ENCODE measurements at regions not wholly inside any gene's neighbourhood (a gene's known extent, or its start where the extent isn't known, plus 50 kb on each side); places are given as distances from the start of the nearest gene placed in this dataset.
"Not testable (repeated sequence)": the region's sequence is repeated elsewhere in the genome, so short reads cannot be mapped to it uniquely, and the experiment has no call there.

DNA sequence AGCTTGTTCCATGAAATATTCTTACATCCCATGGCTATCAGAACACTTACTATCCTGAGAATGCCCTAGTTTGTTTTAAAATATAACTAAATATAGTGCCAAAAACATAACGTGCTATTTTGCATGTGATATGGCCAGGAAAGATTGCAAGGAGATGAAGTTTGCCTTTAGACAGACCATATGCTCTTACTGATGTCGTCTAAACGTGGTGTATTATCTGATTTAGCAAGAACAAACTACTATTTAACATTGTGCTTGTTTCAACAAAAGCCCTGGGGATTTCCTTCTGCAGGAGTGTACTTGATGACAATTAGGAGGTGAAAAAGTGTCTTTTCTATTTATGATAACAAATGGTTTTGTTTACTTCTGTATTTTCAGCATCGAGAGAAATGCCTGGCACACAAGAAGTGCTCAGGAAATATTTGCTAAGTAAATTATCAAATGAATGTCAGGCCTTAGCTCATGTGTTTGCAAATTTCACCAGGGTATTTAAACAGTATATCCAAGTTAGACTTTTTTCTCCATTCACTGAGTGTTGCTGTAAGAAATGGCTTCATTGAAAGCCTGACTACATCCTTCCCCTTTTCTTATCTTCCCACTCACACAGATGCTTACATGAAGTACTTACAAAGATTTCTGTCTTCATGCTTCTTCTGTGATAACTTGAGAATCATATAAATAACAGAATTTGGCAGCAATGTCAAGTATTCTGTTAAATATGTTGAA, 1033.6 kb downstream of the CDH8 start:
- DNase-seq (ENCODE audit: low read depth in 2 of 2), result no peak

DNA sequence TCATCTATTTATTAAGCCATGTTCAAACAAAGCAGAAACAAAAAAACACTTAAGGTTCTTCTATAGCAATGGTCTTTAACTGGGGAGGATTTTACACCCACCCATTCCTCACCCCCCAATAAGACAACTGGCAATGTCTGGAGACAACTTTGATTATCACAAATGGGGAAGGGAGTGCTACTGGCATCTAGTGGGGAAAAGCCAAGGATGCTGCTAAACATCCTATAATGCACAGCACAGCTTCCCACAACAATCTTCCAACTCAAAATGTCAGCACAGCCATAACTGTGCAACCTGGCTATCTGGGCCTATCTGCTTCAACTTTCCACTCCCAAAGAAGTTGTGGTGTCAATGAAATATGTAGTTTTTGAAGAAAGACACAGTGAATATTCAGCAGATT, 1044.4 kb downstream of the CDH8 start:
- DNase-seq (ENCODE audit: low read depth in 2 of 2), result no peak

DNA sequence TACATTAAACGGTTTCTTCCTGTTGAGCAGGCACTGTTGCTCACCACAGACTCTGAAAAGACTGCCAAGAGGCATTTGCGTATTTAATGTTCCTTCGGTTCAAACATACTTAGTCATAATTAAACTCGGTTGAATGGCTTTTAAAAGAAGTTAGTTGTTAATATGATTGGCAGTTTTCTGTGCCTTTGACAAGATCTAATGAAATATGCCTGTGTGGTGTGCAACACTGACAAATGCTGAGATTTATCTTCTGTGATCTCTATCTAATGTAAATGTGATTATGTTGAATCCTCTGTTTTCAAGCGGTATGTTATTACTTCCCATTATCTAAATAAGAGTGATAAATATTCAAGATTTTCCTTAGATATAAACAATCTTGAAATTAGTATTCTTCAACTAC, 1046.6 kb downstream of the CDH8 start:
- DNase-seq (ENCODE audit: low read depth in 2 of 2), result no peak

DNA sequence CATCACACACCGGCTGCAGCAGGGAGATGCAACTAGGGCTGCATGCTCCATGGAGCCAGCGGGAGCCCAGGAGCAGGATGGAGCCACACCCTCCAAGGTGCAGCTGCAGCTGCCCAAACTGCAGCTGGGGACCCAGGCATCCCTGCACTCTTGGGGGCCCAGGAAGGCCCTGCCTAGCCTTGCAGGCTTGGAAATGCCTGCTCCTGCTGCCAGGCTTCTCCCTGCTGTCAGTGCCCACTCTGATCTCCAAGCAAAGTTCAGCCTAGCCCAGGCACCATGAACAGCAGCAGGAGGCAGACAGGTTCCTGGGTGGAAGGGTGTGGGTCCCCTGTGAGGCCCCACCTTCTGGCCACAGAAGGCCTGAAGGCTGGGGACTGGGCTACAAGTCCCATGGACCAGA, 1057.1 kb downstream of the CDH8 start:
- DNase-seq (ENCODE audit: low read depth in 2 of 2), result no peak

DNA sequence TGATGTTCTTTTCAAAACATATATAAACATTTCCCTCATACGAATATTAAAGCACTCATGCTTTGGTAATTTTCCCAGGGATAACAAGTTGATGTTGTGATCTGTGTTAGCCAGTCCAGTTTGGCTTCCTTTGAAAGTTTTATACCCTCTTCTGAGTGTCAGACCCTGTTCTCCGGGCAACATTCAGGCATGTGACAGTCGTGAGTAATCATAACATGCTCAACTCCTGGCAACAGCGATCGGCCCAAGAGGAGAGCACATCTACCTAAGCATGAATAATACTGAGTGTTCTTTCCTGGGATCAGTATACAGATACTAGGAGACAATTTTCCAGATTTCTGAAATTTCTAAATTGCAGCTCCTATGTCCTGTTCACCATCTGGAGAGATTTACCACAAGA, 1086.4 kb downstream of the CDH8 start:
- DNase-seq (ENCODE audit: low read depth in 2 of 2), result no peak

DNA sequence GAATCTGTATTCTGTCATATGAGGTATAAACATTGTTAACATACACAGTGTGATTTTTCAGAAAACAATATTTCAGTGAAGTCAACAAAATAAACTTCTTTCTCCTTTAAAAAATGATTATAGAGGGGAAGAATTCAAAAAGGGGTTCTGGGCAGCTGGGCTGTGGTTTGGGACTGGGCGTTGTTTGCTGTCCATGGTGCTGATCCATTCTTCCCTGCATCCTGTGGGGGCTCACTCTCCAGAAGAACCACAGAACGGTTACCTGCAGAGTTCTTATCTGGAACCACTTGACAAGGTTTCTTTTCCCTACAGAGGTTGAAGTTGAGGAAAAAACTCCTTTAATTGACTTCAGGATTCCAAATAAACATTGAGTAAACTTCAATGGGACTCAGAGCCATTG, 1091.0 kb downstream of the CDH8 start:
- DNase-seq (ENCODE audit: low read depth in 2 of 2), result no peak

DNA sequence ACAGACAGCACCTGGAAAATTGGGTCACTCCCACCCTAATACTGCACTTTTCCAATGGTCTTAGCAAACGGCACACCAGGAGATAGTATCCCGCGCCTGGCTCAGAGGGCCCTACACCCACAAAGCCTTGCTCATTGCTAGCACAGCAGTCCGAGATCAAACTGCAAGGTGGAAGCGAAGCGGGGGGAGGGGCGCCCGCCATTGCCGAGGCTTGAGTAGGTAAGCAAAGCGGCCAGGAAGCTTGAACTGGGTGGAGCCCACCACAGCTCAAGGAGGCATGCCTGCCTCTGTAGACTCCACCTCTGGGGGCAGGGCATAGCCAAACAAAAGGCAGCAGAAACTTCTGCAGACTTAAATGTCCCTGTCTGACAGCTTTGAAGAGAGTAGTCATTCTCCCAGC, 1100.0 kb downstream of the CDH8 start:
- not testable (repeated sequence) for DNase-seq (ENCODE audit: low read depth in 2 of 2)

DNA sequence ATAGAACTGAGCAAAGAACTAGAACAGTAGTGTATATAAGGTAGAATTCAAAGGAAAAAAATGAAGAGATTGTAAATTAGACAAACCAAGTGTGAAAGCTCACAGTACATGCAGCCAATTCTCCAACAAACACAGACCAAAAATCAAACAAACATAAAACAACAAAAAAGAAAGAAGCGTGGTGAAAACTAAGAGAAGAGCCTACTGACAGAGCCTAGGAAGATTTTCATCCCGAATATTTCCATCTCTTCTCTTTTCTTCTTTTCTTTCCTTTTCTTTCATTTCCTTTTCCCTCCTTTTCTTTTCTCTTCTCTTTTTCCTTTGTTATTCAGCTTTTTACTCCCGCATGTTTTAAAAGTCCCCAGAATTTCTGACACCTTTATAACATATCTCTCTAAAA, 1103.6 kb downstream of the CDH8 start:
- no peak for DNase-seq (ENCODE audit: low read depth in 2 of 2)

DNA sequence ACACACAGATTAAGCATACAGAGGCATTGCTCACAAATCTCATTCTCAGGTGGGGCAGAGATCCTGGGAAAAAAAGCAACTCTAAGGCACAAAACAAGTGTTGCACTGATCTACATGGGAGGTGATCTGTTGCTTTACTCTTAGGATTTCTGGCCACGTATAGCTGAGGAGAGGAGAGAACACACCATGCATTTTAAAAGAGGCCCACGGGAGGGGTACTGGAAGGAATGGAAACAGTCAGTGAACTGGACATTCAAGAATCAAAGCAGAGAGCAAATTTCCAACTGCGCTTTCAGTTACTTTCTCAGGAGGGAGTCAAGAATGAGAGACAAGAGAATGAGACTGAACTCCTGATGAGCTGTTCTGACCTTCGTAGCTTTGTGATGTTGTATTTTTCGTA, 1105.9 kb downstream of the CDH8 start:
- DNase-seq (ENCODE audit: low read depth in 2 of 2), result no peak

DNA sequence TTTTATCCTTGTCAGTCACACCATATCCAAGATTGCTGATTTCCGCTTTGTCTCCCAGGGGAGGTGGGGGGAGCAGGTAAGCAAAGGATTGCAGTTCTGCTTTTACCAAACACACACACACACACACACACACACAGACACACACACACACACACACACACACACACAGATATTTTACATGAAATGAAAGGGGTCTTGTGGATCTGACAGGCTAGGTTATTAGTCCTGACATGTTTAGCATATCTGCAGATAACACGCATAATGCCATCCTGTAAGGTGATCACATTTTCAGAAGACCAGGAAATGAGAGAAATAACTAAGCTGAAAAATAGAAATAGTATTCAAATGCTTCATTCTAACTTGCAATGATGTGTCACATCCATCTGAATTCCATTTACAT, 1113.3 kb downstream of the CDH8 start:
- DNase-seq (ENCODE audit: low read depth in 2 of 2), result no peak

DNA sequence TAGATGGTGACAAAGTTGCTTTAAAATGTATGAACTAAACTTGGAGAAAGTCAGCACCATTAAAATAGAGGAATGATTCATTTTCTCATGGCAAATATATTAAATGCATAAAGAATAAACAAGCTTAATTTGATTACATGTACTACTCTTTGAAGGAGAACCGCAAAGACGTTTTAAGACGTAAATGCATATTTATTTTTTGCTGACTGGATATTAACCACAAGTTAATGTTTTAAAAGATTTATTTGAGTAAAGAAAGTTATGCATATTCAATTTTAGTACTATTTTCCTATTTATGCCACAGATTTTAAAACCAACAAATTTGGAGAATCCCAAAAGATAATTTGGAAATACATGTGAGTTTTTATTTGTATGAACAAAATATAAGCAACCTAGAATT, 1121.9 kb downstream of the CDH8 start:
- no peak for DNase-seq (ENCODE audit: low read depth in 2 of 2)

DNA sequence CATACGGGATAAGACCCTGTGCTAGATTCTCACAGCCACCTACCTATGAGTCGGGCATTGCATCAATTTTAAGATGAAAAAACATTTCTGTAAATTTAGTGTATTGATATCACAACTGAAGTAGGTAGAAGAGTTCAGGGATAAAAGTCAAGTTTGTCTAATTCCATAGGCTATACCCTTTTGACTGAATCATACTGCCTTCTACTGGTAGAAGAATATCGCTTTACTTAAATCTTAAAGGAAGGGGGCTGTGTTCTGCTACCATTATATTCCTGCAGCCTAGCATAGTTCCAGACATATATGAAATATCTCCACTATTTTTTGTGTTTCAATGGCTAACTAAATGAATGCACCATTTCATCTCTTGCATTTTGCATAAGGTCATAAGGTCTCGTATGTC, 1128.6 kb downstream of the CDH8 start:
- no peak for DNase-seq (ENCODE audit: low read depth in 2 of 2)

DNA sequence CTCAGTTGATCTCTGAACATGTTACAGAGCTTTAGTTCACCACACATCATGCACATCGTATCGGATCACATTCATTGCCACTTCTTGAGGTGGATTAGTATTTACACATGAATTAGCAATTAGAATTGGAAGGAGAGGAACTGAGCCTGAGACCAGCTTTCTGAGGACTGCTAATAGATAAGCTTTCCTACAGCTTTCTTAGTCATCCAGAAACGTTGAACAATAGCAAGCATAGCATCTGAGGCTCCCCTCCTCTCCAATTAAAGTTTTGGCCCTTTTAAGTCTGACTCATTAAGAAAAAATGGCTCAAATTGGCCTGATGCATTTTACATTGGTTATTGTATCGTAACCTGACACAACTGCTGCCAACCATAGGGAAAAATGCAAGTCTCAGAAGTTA, 1130.4 kb downstream of the CDH8 start:
- DNase-seq (ENCODE audit: low read depth in 2 of 2), result no peak

DNA sequence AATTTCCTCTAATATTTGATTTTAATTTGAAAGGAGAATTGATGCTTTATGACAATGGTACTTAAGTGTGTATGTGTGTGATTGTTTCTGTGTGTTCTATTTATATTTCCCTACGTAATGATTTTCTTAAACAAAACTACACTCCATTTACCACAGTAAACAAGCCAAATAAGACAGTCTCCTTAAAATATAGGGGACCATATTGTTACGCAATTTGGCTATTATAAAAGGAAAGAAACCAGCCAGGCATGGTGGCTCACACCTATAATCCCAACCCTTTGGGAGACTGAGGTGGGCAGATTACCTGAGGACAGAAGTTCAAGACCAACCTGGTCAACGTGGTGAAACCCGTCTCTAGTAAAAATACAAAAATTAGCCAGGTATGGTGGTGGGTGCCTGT, 1134.1 kb downstream of the CDH8 start:
- no peak for DNase-seq (ENCODE audit: low read depth in 2 of 2)

DNA sequence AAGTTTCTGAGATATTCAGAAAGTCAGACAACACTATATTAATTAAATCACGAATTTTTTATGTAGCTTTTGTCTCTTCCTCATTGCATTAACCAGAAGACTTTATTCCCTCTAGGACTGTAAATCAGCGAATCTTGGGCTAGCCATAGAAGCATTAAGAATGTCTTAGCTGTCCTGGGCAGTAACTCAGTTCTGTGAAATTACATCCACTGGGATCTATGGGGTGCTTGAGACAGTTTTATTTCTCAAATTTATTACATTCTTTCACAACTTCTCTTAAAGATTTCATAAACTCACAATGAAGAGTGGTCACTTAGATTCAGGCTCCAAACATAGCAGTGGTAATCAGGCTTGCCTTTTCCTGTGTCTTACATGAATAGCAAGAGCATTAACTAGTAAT, 1153.4 kb downstream of the CDH8 start:
- DNase-seq (ENCODE audit: low read depth in 2 of 2), result no peak

DNA sequence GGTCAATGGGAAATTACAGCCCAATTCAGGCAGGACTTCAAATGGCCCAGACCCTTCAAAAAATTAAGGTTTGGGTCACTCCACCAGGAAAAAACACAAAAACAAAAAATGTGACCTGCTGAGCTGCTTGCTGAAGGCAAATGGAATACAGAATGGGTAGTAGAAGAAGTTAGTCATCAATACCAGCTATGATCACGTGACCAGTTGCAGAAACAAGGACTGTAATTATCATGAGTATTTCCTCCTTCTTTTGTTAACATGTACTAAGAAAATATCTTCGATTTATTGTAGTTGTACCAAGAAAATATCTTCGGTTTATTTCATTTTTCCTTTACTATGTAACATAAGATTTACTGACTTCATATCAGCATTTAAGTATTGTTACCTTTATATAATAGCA, 1183.6 kb downstream of the CDH8 start:
- DNase-seq (ENCODE audit: low read depth in 2 of 2), result no peak

DNA sequence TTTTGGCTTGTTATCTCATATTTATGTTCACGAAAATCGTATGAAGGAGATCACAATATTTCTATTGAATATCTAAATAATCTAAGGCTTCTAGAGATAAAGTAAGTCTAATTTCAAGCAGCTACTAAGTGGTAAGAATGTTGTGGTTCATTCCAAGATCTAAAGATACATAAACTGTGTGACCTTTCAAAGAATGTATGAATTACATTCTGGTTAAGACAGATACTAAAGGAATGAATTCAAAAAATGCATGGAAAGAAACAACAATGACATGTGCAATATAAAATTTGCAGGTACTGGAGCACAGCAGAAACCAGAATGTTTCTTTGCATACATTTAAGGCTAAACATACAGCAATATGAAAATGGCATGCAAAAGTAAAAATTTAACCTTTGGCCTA, 1214.6 kb downstream of the CDH8 start:
- DNase-seq (ENCODE audit: low read depth in 2 of 2), result no peak

DNA sequence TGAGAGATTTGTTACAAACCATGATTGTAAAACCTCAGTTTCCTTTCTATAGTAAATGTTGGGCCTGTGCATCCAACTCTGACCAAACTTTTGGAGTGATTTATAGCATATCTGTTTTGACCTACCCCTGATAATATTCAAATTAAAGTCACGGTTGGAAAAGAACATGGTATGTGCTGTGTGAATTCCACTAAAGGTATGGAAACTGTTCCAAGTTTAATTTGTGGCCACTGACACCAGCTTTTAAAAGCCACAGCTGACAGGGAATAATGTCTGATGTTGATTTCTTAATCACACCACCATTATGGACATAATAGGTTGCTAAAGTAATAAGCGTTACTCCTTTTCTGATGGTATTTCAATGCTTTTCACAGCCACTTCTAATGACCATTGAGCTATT, 1215.9 kb downstream of the CDH8 start:
- DNase-seq (ENCODE audit: low read depth in 2 of 2), result no peak

DNA sequence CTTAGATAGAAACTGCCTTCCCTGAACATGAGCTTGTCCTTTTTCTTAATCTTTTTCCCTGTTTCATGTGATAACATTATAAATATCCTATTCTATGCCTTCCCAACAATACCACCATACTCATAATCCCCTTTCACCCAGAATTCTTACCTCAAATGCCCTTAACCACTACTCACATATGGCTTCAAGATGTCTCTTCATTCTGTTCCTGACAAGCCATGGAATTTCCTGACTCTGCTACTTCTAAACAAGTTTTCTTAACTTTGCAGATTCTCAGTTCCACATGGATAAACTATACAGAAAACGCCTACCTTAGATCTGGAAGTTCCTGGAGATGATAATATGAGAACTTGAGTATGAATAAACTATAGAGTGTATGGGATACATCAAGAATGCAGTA, 1217.8 kb downstream of the CDH8 start:
- no peak for DNase-seq (ENCODE audit: low read depth in 2 of 2)

DNA sequence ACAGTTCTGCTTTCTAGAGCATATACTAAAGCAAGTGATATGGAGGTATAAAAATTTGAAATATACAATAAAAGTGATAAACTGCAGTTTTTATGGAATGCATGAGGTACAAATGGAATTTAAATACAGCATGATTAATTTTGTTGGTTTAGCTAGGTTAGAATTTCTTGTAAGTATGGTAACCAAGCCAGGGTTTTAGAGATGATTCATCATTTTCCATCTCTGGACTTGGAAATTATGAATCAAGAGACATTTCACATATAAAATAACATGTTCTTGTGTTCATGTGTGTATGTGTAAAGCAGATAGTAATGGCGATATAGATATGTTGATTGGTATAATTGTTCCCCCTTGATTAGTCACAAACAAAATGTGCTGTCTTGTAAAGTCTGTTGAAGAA, 1219.8 kb downstream of the CDH8 start:
- DNase-seq (ENCODE audit: low read depth in 2 of 2), result no peak

DNA sequence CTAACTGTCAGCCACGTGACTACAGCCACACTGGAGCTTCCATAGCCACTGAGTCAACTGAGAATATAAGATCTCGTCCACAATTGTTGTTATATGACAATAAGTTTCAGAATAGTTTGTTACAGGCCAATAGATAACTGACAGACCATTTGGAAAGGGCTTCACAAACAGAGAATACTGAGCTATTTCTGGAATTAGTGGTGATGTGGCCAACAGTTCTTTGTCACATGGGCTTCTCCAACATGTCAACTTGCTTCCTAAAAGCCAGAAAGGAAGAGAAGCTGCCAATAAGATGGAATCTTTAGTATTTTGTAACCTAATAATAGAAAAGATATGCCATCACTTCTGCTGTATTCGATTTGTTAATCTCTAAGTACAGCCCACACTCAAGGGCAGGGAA, 1220.4 kb downstream of the CDH8 start:
- no peak for DNase-seq (ENCODE audit: low read depth in 2 of 2)

DNA sequence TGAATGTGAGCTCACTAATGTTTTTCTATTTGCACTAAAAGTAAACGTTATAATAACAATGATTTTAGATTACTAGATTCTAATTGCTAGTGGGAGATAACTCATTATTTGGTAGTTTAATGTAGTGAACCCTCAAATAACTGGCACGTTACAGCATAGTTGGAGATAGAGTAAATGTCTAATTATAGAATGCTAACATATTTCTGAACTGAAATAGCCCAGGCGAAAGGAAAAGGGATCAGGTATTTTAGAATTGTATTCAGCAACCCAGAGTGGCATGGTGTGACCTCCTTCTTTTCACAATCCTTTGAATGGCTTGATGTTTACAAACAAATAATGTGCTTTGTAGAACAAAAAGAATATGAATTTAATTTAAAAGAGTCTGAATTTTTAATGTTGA, 1221.2 kb downstream of the CDH8 start:
- DNase-seq (ENCODE audit: low read depth in 2 of 2), result no peak

DNA sequence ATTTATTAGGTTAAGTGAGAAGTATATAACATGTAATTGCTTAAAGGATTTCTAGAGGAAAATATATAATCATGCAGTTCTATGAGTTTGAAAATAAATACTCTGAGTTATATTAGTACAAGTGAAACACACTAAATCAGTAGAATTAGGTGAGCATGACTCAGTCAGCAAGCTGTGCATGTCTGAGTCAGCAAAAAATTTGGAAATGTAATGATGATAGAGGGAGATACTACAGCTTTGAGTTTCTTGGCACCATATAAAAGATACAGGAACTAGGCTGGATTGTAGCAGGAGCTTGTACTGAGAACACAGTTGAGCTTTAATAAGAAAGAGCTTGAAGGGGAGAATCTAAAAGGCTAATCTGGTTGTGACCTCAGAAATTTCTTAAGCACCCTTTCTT, 1224.6 kb downstream of the CDH8 start:
- no peak for DNase-seq (ENCODE audit: low read depth in 2 of 2)

DNA sequence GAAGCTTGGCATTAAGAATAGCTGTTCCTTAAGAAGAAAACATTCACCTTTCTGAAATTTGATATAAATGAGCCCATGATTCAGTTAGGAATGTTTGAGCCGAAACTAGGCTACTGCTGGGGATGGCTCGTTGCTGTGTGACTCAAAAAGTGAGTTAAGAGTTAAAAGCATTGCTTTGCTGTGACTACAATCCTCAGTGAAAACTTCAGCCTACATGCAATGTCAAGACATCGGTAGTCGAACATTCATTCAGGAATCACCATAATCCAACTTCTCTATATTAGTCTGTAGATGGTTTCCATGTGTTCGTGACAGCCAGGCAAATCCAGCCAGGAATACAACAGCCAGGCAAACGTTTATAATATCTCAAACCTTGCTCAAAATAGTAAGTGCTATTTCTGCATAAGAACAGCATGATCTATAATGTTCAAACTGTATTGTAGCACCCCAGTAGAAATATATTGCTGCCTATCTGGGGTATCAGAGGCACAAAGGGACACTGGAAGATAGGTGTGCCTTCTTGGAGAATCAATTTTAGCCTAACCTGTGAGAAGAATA, 1225.1 kb downstream of the CDH8 start:
- no peak for DNase-seq (ENCODE audit: low read depth in 2 of 2)

All from stimulated activated CD4-positive, alpha-beta T cell treated with anti-CD3 and anti-CD28 coated beads, Interleukin-4, amount 100 ng/mL, for 48 hours (primary cell).